Breast epithelium (tissue), 3 donors: ENCODE measurements at regions not wholly inside any gene's neighbourhood (a gene's known extent, or its start where the extent isn't known, plus 50 kb on each side); places are given as distances from the start of the nearest gene placed in this dataset.

Experiments used
- POLR2A ChIP-seq: fragments of 450-650 bp; IDR thresholded peaks from one replicate; pipeline ENCODE4 v1.6.1; 2016; ENCODE audit warnings: antibody characterized with exemption, mild to moderate bottlenecking, moderate library complexity
- TF ChIP-seq, protein P1 (sequence below), 3 donors: fragments of 450-650 bp; IDR thresholded peaks; one replicate each; pipeline ENCODE4 v1.5.1; 2016 to 2017; ENCODE audit warnings: antibody characterized with exemption in 3 of 3, mild to moderate bottlenecking in 3 of 3, moderate library complexity in 3 of 3

DNA sequence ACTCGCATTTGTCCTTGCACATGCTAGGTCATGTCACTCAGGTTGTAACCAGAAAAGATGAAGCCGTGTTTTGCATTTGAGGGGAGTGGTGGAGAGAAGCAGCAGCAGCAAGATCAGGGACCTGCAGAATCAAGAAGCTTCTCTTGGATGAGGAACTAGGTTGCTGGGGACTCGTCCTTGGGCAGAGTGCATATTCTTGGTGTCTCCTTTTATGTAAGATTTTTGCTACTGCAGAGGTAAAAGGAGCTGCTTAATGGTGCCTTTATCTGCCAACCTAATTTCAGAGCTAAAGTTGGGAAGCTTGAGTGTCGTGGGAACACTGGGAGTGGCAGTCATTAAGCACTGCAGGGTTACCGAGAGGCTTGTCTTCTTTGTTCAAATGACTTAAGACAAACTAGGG lies 236.5 kb downstream of the MAP2K4 start:
- TF ChIP-seq POLR2A, result no peak
- TF ChIP-seq, protein P1, sequence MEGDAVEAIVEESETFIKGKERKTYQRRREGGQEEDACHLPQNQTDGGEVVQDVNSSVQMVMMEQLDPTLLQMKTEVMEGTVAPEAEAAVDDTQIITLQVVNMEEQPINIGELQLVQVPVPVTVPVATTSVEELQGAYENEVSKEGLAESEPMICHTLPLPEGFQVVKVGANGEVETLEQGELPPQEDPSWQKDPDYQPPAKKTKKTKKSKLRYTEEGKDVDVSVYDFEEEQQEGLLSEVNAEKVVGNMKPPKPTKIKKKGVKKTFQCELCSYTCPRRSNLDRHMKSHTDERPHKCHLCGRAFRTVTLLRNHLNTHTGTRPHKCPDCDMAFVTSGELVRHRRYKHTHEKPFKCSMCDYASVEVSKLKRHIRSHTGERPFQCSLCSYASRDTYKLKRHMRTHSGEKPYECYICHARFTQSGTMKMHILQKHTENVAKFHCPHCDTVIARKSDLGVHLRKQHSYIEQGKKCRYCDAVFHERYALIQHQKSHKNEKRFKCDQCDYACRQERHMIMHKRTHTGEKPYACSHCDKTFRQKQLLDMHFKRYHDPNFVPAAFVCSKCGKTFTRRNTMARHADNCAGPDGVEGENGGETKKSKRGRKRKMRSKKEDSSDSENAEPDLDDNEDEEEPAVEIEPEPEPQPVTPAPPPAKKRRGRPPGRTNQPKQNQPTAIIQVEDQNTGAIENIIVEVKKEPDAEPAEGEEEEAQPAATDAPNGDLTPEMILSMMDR (IDR thresholded peaks at IDR 0.05), result no peak
